Esophagus muscularis mucosa (tissue), 3 donors: ENCODE measurements at regions not wholly inside any gene's neighbourhood (a gene's known extent, or its start where the extent isn't known, plus 50 kb on each side); places are given as distances from the start of the nearest gene placed in this dataset.

Experiments
- CTCF ChIP-seq, 3 experiments: fragments of 200-600 bp in 2 of 3; fragments of 450-650 bp in 1 of 3; sonication (generic) in 2 of 3; IDR thresholded peaks; one replicate each; pipeline ENCODE4 v1.5.1; 2017 to 2019; ENCODE audit warnings: antibody characterized with exemption in 3 of 3, mild to moderate bottlenecking in 2 of 3, moderate library complexity in 1 of 3
- POLR2AphosphoS5 ChIP-seq, 2 donors: sonication (generic); formaldehyde crosslinking; IDR thresholded peaks; one replicate each; pipeline ENCODE4 v1.6.1; 2017; ENCODE audit warnings: antibody characterized with exemption in 2 of 2

GRCh38 chr2:176934131-176934530 is 278.5 kb upstream of the HNRNPA3 start:
- no peak for TF ChIP-seq CTCF (IDR thresholded peaks at IDR 0.05)
- no peak for TF ChIP-seq POLR2AphosphoS5 (IDR thresholded peaks at IDR 0.05)
